SK-N-SH (cell line): ENCODE measurements at regions not wholly inside any gene's neighbourhood (a gene's known extent, or its start where the extent isn't known, plus 50 kb on each side); places are given as distances from the start of the nearest gene placed in this dataset.

Source experiments
- NRF1 ChIP-seq: IDR thresholded peaks from 2 replicates; pipeline ENCODE4 v1.6.1; 2012; ENCODE audit warnings: low read depth, mild to moderate bottlenecking, low read length
- POLR2AphosphoS5 ChIP-seq: IDR thresholded peaks from 2 replicates; pipeline ENCODE4 v1.6.1; 2012; ENCODE audit warnings: low read depth, low read length
- RAD21 ChIP-seq: IDR thresholded peaks from 2 replicates; pipeline ENCODE4 v1.6.1; 2012; ENCODE audit warnings: mild to moderate bottlenecking, low read length
- RCOR1 ChIP-seq: fragments of 150-350 bp; IDR thresholded peaks from 2 replicates; pipeline ENCODE4 v1.6.1; 2017; ENCODE audit warnings: antibody characterized with exemption, low read length
- SIN3A ChIP-seq: IDR thresholded peaks from 2 replicates; pipeline ENCODE4 v1.6.1; 2012; ENCODE audit warnings: low read depth, mild to moderate bottlenecking, low read length, moderate library complexity, borderline replicate concordance
- YY1 ChIP-seq: IDR thresholded peaks from 2 replicates; pipeline ENCODE4 v1.4.0; 2012; ENCODE audit warnings: low read depth, mild to moderate bottlenecking
- TF ChIP-seq, protein P1 (sequence below): fragments of 200-600 bp; sonication (generic); IDR thresholded peaks from 2 replicates; pipeline ENCODE4 v1.6.1; 2017; ENCODE audit warnings: antibody characterized with exemption, mild to moderate bottlenecking, moderate library complexity
- TF ChIP-seq, protein P2 (sequence below): IDR thresholded peaks from 2 replicates; pipeline ENCODE4 v1.6.1; 2012; ENCODE audit warnings: mild to moderate bottlenecking, low read depth, low read length, moderate library complexity

DNA sequence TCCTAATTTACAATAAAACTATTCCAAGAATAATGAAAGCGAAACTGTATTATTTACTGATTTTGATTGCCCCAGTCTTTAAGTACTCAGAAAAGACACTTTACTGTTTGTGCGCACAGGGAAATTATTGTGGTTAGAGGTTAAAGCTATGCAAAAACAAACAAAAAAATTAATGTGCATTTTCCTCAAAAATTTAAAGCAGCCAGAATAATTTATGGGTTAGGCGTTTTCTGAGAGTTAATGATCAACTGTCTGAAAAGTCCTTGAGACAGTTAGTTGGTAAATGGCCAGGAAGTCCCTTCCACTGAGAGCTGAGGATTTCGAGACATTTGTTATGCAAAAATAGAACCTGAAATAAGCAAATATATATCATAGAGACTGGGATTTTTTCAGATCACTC, 143.3 kb downstream of the IRS1 start:
- TF ChIP-seq POLR2AphosphoS5 (no peak), YY1 (no peak), RAD21 (no peak), NRF1 (no peak), RCOR1 (no peak), SIN3A (no peak)
- TF ChIP-seq, protein P1, sequence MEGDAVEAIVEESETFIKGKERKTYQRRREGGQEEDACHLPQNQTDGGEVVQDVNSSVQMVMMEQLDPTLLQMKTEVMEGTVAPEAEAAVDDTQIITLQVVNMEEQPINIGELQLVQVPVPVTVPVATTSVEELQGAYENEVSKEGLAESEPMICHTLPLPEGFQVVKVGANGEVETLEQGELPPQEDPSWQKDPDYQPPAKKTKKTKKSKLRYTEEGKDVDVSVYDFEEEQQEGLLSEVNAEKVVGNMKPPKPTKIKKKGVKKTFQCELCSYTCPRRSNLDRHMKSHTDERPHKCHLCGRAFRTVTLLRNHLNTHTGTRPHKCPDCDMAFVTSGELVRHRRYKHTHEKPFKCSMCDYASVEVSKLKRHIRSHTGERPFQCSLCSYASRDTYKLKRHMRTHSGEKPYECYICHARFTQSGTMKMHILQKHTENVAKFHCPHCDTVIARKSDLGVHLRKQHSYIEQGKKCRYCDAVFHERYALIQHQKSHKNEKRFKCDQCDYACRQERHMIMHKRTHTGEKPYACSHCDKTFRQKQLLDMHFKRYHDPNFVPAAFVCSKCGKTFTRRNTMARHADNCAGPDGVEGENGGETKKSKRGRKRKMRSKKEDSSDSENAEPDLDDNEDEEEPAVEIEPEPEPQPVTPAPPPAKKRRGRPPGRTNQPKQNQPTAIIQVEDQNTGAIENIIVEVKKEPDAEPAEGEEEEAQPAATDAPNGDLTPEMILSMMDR: no peak
- TF ChIP-seq, protein P2, sequence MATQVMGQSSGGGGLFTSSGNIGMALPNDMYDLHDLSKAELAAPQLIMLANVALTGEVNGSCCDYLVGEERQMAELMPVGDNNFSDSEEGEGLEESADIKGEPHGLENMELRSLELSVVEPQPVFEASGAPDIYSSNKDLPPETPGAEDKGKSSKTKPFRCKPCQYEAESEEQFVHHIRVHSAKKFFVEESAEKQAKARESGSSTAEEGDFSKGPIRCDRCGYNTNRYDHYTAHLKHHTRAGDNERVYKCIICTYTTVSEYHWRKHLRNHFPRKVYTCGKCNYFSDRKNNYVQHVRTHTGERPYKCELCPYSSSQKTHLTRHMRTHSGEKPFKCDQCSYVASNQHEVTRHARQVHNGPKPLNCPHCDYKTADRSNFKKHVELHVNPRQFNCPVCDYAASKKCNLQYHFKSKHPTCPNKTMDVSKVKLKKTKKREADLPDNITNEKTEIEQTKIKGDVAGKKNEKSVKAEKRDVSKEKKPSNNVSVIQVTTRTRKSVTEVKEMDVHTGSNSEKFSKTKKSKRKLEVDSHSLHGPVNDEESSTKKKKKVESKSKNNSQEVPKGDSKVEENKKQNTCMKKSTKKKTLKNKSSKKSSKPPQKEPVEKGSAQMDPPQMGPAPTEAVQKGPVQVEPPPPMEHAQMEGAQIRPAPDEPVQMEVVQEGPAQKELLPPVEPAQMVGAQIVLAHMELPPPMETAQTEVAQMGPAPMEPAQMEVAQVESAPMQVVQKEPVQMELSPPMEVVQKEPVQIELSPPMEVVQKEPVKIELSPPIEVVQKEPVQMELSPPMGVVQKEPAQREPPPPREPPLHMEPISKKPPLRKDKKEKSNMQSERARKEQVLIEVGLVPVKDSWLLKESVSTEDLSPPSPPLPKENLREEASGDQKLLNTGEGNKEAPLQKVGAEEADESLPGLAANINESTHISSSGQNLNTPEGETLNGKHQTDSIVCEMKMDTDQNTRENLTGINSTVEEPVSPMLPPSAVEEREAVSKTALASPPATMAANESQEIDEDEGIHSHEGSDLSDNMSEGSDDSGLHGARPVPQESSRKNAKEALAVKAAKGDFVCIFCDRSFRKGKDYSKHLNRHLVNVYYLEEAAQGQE: no peak
